Left renal pelvis (tissue), 4 donors: ENCODE measurements at regions not wholly inside any gene's neighbourhood (a gene's known extent, or its start where the extent isn't known, plus 50 kb on each side); places are given as distances from the start of the nearest gene placed in this dataset.
A peak's percentile ranks its signal among the peaks of the same experiment; 100 is the strongest.

ENCODE experiments used
- DNase-seq, 4 donors: peaks; one replicate each; pipeline ENCODE4 v3.0.0-alpha.2; 2013; ENCODE audit warnings: low read depth in 4 of 4, low spot score in 3 of 4

- DNase-seq = no peak
Measured at GRCh38 chr2:7450833-7451190, 533.6 kb downstream of the RNF144A start.

GRCh38 chr2:7452110-7452876, 535.1 kb downstream of the RNF144A start:
- no peak for DNase-seq

GRCh38 chr2:7454592-7454991, 537.4 kb downstream of the RNF144A start:
- no peak for DNase-seq

- peak in 2 of 4 donors; percentile 5 to 15 for DNase-seq
Measured at GRCh38 chr2:7456762-7457161, 539.5 kb downstream of the RNF144A start.

GRCh38 chr2:7458066-7458465, 540.9 kb downstream of the RNF144A start:
- DNase-seq = no peak

GRCh38 chr2:7467782-7468447, 550.7 kb downstream of the RNF144A start:
- no peak for DNase-seq

- no peak for DNase-seq
Measured at GRCh38 chr2:7468448-7468828, 551.2 kb downstream of the RNF144A start.

- DNase-seq = no peak
Measured at GRCh38 chr2:7468955-7469354, 551.7 kb downstream of the RNF144A start.

GRCh38 chr2:7471185-7471584, 554.0 kb downstream of the RNF144A start:
- DNase-seq = no peak

- no peak for DNase-seq
Measured at GRCh38 chr2:7472465-7472864, 555.3 kb downstream of the RNF144A start.

- no peak for DNase-seq
Measured at GRCh38 chr2:7473135-7473771, 556.0 kb downstream of the RNF144A start.

- DNase-seq = no peak
Measured at GRCh38 chr2:7476371-7476770, 559.2 kb downstream of the RNF144A start.

- no peak for DNase-seq
Measured at GRCh38 chr2:7479603-7480002, 562.4 kb downstream of the RNF144A start.

GRCh38 chr2:7480431-7480830, 563.2 kb downstream of the RNF144A start:
- no peak for DNase-seq

- DNase-seq = no peak
Measured at GRCh38 chr2:7490672-7491071, 573.5 kb downstream of the RNF144A start.

GRCh38 chr2:7492719-7493118, 575.5 kb downstream of the RNF144A start:
- no peak for DNase-seq

GRCh38 chr2:7497178-7497577, 580.0 kb downstream of the RNF144A start:
- no peak for DNase-seq

GRCh38 chr2:7499018-7499417, 581.8 kb downstream of the RNF144A start:
- no peak for DNase-seq

GRCh38 chr2:7502336-7502735, 585.1 kb downstream of the RNF144A start:
- DNase-seq = no peak

- no peak for DNase-seq
Measured at GRCh38 chr2:7508296-7508943, 591.2 kb downstream of the RNF144A start.

GRCh38 chr2:7510353-7510752, 593.1 kb downstream of the RNF144A start:
- DNase-seq = no peak
